Fibroblast of the aortic adventitia (primary cell): ENCODE measurements at regions not wholly inside any gene's neighbourhood (a gene's known extent, or its start where the extent isn't known, plus 50 kb on each side); places are given as distances from the start of the nearest gene placed in this dataset.

Source experiments
- DNase-seq: peaks from one replicate; pipeline ENCODE4 v3.0.0-alpha.2; 2010; ENCODE audit warnings: low read depth
- H3K4me3 ChIP-seq: 2 replicates; pipeline ENCODE4 v1.5.1; 2011; ENCODE audit warnings: low read depth, mild to moderate bottlenecking, control low read depth, low read length, moderate library complexity
- CTCF ChIP-seq: IDR thresholded peaks from 2 replicates; pipeline ENCODE4 v1.5.1; 2011; ENCODE audit warnings: mild to moderate bottlenecking, low read length, control low read depth, inconsistent platforms; ENCODE audit not compliant: insufficient read depth

- no peak for TF ChIP-seq CTCF
- DNase-seq = no peak
- H3K4me3 ChIP-seq = no peak overlapping the region
Observed at GRCh38 chr6:22830463-22830862, 261.1 kb downstream of the HDGFL1 start.

GRCh38 chr6:22833191-22833590 lies 263.8 kb downstream of the HDGFL1 start:
- DNase-seq = no peak
- TF ChIP-seq CTCF = no peak
- H3K4me3 ChIP-seq = no peak overlapping the region

GRCh38 chr6:22838345-22838744 lies 269.0 kb downstream of the HDGFL1 start:
- no peak for TF ChIP-seq CTCF
- H3K4me3 ChIP-seq = no peak overlapping the region
- DNase-seq = peak; percentile 4

GRCh38 chr6:22845467-22845866 lies 276.1 kb downstream of the HDGFL1 start:
- no peak for TF ChIP-seq CTCF
- DNase-seq = no peak
- no peak overlapping the region for H3K4me3 ChIP-seq

GRCh38 chr6:22848121-22848520 lies 278.8 kb downstream of the HDGFL1 start:
- H3K4me3 ChIP-seq = no peak overlapping the region
- no peak for DNase-seq
- no peak for TF ChIP-seq CTCF

- no peak for DNase-seq
- no peak for TF ChIP-seq CTCF
- no peak overlapping the region for H3K4me3 ChIP-seq
Observed at GRCh38 chr6:22849921-22850320, 280.6 kb downstream of the HDGFL1 start.

- DNase-seq = no peak
- no peak for TF ChIP-seq CTCF
- no peak overlapping the region for H3K4me3 ChIP-seq
Observed at GRCh38 chr6:22852101-22852500, 282.7 kb downstream of the HDGFL1 start.
